ENCODE measurements at regions not wholly inside any gene's neighbourhood (a gene's known extent, or its start where the extent isn't known, plus 50 kb on each side); places are given as distances from the start of the nearest gene placed in this dataset.

- H3K14ac ChIP-seq (ENCODE audit: insufficient read depth, low read length): no peak overlapping the region
- H3K9me3 ChIP-seq (ENCODE audit: control insufficient read depth, low read depth, low read length): no peaks in the 10 kb centered on the region
- Mint-ChIP-seq H3K4me1 (peaks cover 2 to 6% of the 10 kb centered on the region in 2 experiments; a peak in 2 of 4 replicates), H3K9me3 (no peaks in the 10 kb centered on the region), H3K27ac (peak overlapping the region in 1 of 3 experiments; percentile 21; a peak in 2 of 7 replicates), H3K36me3 (ENCODE audit: insufficient read depth in 1 of 3, low read depth in 3 of 3) (no peaks in the 10 kb centered on the region), H3K27me3 (ENCODE audit: low read depth) (no peaks in the 10 kb centered on the region), H3K4me3 (no peak overlapping the region)
- no peak overlapping the region for H4K5ac ChIP-seq (ENCODE audit: insufficient read length, low read depth, low read length)
- TF ChIP-seq CTCF (conservative IDR thresholded peaks at IDR 0.05): no peak
- H3K4me1 ChIP-seq (ENCODE audit: insufficient read depth, low read length): no peaks in the 10 kb centered on the region; the same call in 1 of the 2 replicates
- no peaks in the 10 kb centered on the region for H3K79me1 ChIP-seq (ENCODE audit: insufficient read depth, low read depth, low read length, poor library complexity, severe bottlenecking)
- no peak overlapping the region for H3K4ac ChIP-seq (ENCODE audit: low read depth, low read length)
- no peak overlapping the region for H4K8ac ChIP-seq (replicated peaks; ENCODE audit: insufficient read length, low read depth, low read length)
- H3K27me3 ChIP-seq (ENCODE audit: insufficient read depth, low read length): no peaks in the 10 kb centered on the region
- no peak overlapping the region for H2BK12ac ChIP-seq (ENCODE audit: insufficient read length, low read depth, low read length)
- no peak overlapping the region for H2BK5ac ChIP-seq (ENCODE audit: insufficient read length, low read length)
- no peak overlapping the region for H2BK20ac ChIP-seq (ENCODE audit: low read depth, low read length, poor library complexity, severe bottlenecking)
- no peaks in the 10 kb centered on the region for H4K20me1 ChIP-seq (ENCODE audit: control insufficient read depth, insufficient read depth, insufficient read length)
- WGBS (ENCODE audit: extremely low coverage, insufficient read length, low lambda C conversion rate): no CpG with 5 or more reads among the region's 2 CpGs
- no peak overlapping the region for H3K23ac ChIP-seq (ENCODE audit: insufficient read length, low read depth, low read length)
- H3K9ac ChIP-seq (ENCODE audit: extremely low read depth, insufficient read length, low read length): no peak overlapping the region
- H4K91ac ChIP-seq (ENCODE audit: insufficient read length, low read depth, low read length): no peak overlapping the region
- no peak overlapping the region for H2AFZ ChIP-seq (ENCODE audit: low read length)
- H2BK120ac ChIP-seq (ENCODE audit: low read depth, low read length, poor library complexity, severe bottlenecking): no peak overlapping the region
- no peak overlapping the region for H3K27ac ChIP-seq (ENCODE audit: insufficient read length, low read depth, low read length)
- DNase-seq: no peak
- no peak overlapping the region for H3K4me2 ChIP-seq (ENCODE audit: insufficient read depth, insufficient read length, low read length)
- no peak overlapping the region for H3K18ac ChIP-seq (ENCODE audit: insufficient read length, low read depth, low read length)
- H2BK15ac ChIP-seq (ENCODE audit: low read depth, low read length): no peak overlapping the region
- H3K56ac ChIP-seq (ENCODE audit: insufficient read length, low read depth, low read length): no peak overlapping the region
- H3K79me2 ChIP-seq (ENCODE audit: insufficient read depth, low read length): no peaks in the 10 kb centered on the region
- H3K23me2 ChIP-seq (ENCODE audit: insufficient read length, low read depth, low read length, poor library complexity, severe bottlenecking): no peaks in the 10 kb centered on the region
- H3T11ph ChIP-seq (ENCODE audit: low read length): no peak overlapping the region
- no peak overlapping the region for H2AK5ac ChIP-seq (ENCODE audit: insufficient read length, low read length)
These were observed 1233.9 kb upstream of the ALCAM start for GRCh38 chr3:104132566-104133403.
